Esophagus squamous epithelium (tissue), 5 donors: ENCODE measurements at regions not wholly inside any gene's neighbourhood (a gene's known extent, or its start where the extent isn't known, plus 50 kb on each side); places are given as distances from the start of the nearest gene placed in this dataset.

Experiments used
- DNase-seq: peaks from one replicate; lab custom pipeline; 2025; lab: John Stamatoyannopoulos, UW
- H3K27ac ChIP-seq, 4 donors: fragments of 200-600 bp; sonication (generic); one replicate each; pipeline ENCODE4 v1.5.1; 2016 to 2019; ENCODE audit warnings: mild to moderate bottlenecking in 1 of 4
- H3K27me3 ChIP-seq, 4 donors: fragments of 200-600 bp; sonication (generic); 1 replicate in 3 of 4; 2 replicates in 1 of 4; pipeline versions ENCODE4 v1.5.1 to v1.6.0; 2017 to 2021; ENCODE audit warnings: antibody characterized with exemption in 1 of 4
- H3K36me3 ChIP-seq, 3 donors: fragments of 200-600 bp; sonication (generic); one replicate each; pipeline ENCODE4 v1.5.1; 2016 to 2019
- H3K4me1 ChIP-seq, 3 donors: fragments of 200-600 bp; sonication (generic); one replicate each; pipeline ENCODE4 v1.5.1; 2017 to 2019
- H3K4me3 ChIP-seq, 4 donors: fragments of 200-600 bp; sonication (generic); 1 replicate in 3 of 4; 2 replicates in 1 of 4; pipeline ENCODE4 v1.5.1; 2016 to 2019; ENCODE audit warnings: mild to moderate bottlenecking in 2 of 4, moderate library complexity in 1 of 4
- H3K9me3 ChIP-seq, 3 donors: fragments of 200-600 bp; sonication (generic); one replicate each; pipeline ENCODE4 v1.5.1; 2016 to 2019
- CTCF ChIP-seq, 6 experiments: fragments of 450-650 bp in 4 of 6; fragments of 200-600 bp in 2 of 6; sonication (generic) in 2 of 6; IDR thresholded peaks; one replicate each; pipeline ENCODE4 v1.5.1; 2016 to 2019; ENCODE audit warnings: antibody characterized with exemption in 6 of 6, mild to moderate bottlenecking in 4 of 6, moderate library complexity in 4 of 6
- POLR2A ChIP-seq, 4 donors: fragments of 450-650 bp; IDR thresholded peaks; one replicate each; pipeline ENCODE4 v1.6.1; 2017; ENCODE audit warnings: antibody characterized with exemption in 4 of 4, mild to moderate bottlenecking in 4 of 4, moderate library complexity in 3 of 4
- WGBS, 2 donors: methylation state at CpG; one replicate each; pipeline ENCODE4 v1.1.5; 2018; 5-methylcytosine and 5-hydroxymethylcytosine counted together
- intact Hi-C: fragments of 100-400 bp; cut with DNase I; formaldehyde crosslinking; loops from one replicate; pipeline ENCODE4 v1.15.0; 2022
- donor health status: DM: yes; HTN: yes; CAD: no.

- Histone ChIP-seq H3K27me3 (no peaks in the 10 kb centered on the region), H3K4me3 (no peak overlapping the region), H3K27ac (no peak overlapping the region), H3K9me3 (peaks cover 0 to 9% (median 0%) of the 10 kb centered on the region in 3 donors), H3K36me3 (no peaks in the 10 kb centered on the region), H3K4me1 (no peaks in the 10 kb centered on the region)
- intact Hi-C loops = no loop called here
- DNase-seq = no peak
- TF ChIP-seq CTCF (IDR thresholded peaks at IDR 0.05) (peak in 1 of 6 experiments; percentile 35), POLR2A (IDR thresholded peaks at IDR 0.05) (no peak)
Observed at GRCh38 chr3:59143447-59143846, 93.6 kb upstream of the CFAP20DC start.

GRCh38 chr3:59142556-59142955, 92.7 kb upstream of the CFAP20DC start:
- TF ChIP-seq CTCF (IDR thresholded peaks at IDR 0.05) (no peak), POLR2A (IDR thresholded peaks at IDR 0.05) (no peak)
- 81 to 84% methylated on average over 6 of the region's 6 CpGs for WGBS, 2 donors
- Histone ChIP-seq H3K27ac (no peak overlapping the region), H3K36me3 (no peaks in the 10 kb centered on the region), H3K9me3 (peaks cover 0 to under 1% (median 0%) of the 10 kb centered on the region in 3 donors), H3K4me3 (no peak overlapping the region), H3K4me1 (no peaks in the 10 kb centered on the region), H3K27me3 (no peaks in the 10 kb centered on the region)
- intact Hi-C loops = no loop called here
- no peak for DNase-seq

- no peaks in the 10 kb centered on the region for H3K36me3 ChIP-seq
- no peaks in the 10 kb centered on the region for H3K9me3 ChIP-seq
- no peaks in the 10 kb centered on the region for H3K27me3 ChIP-seq
- 97 to 98% methylated on average over 7 of the region's 7 CpGs for WGBS, 2 donors
- H3K4me3 ChIP-seq = no peak overlapping the region
- H3K27ac ChIP-seq = no peak overlapping the region
- TF ChIP-seq POLR2A (IDR thresholded peaks at IDR 0.05) = no peak
- TF ChIP-seq CTCF (IDR thresholded peaks at IDR 0.05) = no peak
- H3K4me1 ChIP-seq = no peaks in the 10 kb centered on the region
- intact Hi-C loops = no loop called here
- DNase-seq = no peak
Observed at GRCh38 chr3:59138966-59139365, 89.1 kb upstream of the CFAP20DC start.

GRCh38 chr3:59137415-59137814, 87.6 kb upstream of the CFAP20DC start:
- Histone ChIP-seq H3K27me3 (no peaks in the 10 kb centered on the region), H3K4me1 (no peaks in the 10 kb centered on the region), H3K27ac (no peak overlapping the region), H3K9me3 (no peaks in the 10 kb centered on the region), H3K36me3 (no peaks in the 10 kb centered on the region), H3K4me3 (no peak overlapping the region)
- no peak for DNase-seq
- 71 to 84% methylated on average over 1 of the region's 1 CpG for WGBS, 2 donors
- intact Hi-C loops = no loop called here
- TF ChIP-seq CTCF (IDR thresholded peaks at IDR 0.05) (no peak), POLR2A (IDR thresholded peaks at IDR 0.05) (no peak)

GRCh38 chr3:59136081-59136480, 86.3 kb upstream of the CFAP20DC start:
- Histone ChIP-seq H3K9me3 (no peaks in the 10 kb centered on the region), H3K36me3 (no peaks in the 10 kb centered on the region), H3K4me3 (no peak overlapping the region), H3K27ac (no peak overlapping the region), H3K4me1 (peaks cover 0 to 6% (median 4%) of the 10 kb centered on the region in 3 donors), H3K27me3 (no peaks in the 10 kb centered on the region)
- DNase-seq = no peak
- WGBS, 2 donors = 77 to 83% methylated on average over 2 of the region's 2 CpGs
- TF ChIP-seq POLR2A (IDR thresholded peaks at IDR 0.05) = no peak
- no peak for TF ChIP-seq CTCF (IDR thresholded peaks at IDR 0.05)
- intact Hi-C loops = no loop called here
